ENCODE measurements at regions not wholly inside any gene's neighbourhood (a gene's known extent, or its start where the extent isn't known, plus 50 kb on each side); places are given as distances from the start of the nearest gene placed in this dataset.

- no peak overlapping the region for H3K23ac ChIP-seq (ENCODE audit: insufficient read length)
- H4K20me1 ChIP-seq (replicated peaks in 1 of 2; ENCODE audit: control insufficient read depth in 1 of 2, insufficient read depth in 2 of 2, low read length in 2 of 2), result no peaks in the 10 kb centered on the region
- H3K27me3 ChIP-seq (replicated peaks in 1 of 4; ENCODE audit: control insufficient read depth in 3 of 4, extremely low read depth in 1 of 4, insufficient read depth in 3 of 4, low read length in 3 of 4), result no peaks in the 10 kb centered on the region
- no peak overlapping the region for H4K91ac ChIP-seq (replicated peaks; ENCODE audit: insufficient read length, low read length)
- no peak overlapping the region for H2BK15ac ChIP-seq (ENCODE audit: low read length)
- no peak overlapping the region for H2BK20ac ChIP-seq (ENCODE audit: low read length)
- H3K36me3 ChIP-seq (ENCODE audit: control insufficient read depth in 2 of 4, insufficient read depth in 4 of 4, low read length in 3 of 4), result no peaks in the 10 kb centered on the region
- no peak overlapping the region for H2AFZ ChIP-seq (ENCODE audit: low read length)
- no peak overlapping the region for H2BK12ac ChIP-seq (ENCODE audit: low read depth, low read length)
- H3K56ac ChIP-seq (replicated peaks; ENCODE audit: insufficient read length, low read depth, low read length), result no peak overlapping the region
- ChIA-PET CTCF (ENCODE audit: partially characterized antibody) (interaction anchor here (1.6 kb wide), 1 partner anchor 10 kb away, joined by 3 read pairs; no protein-coding TSS in a partner anchor), POLR2A (ENCODE audit: partially characterized antibody) (interaction anchor here (1.4 kb wide), 1 partner anchor 10 kb away, joined by 4 read pairs; no protein-coding TSS in a partner anchor)
- no peaks in the 10 kb centered on the region for H3K79me1 ChIP-seq (ENCODE audit: low read depth, low read length)
- H3K23me2 ChIP-seq (ENCODE audit: low read depth, low read length), result no peaks in the 10 kb centered on the region
- no peak overlapping the region for H3K27ac ChIP-seq (ENCODE audit: low read depth, low read length)
- no peaks in the 10 kb centered on the region for H3K79me2 ChIP-seq (ENCODE audit: control insufficient read depth in 1 of 2, insufficient read depth in 2 of 2, low read length in 2 of 2)
- H3K4me2 ChIP-seq (ENCODE audit: insufficient read depth in 1 of 2, low read depth in 2 of 2, low read length in 2 of 2), result no peak overlapping the region
- no peak overlapping the region for H4K8ac ChIP-seq (ENCODE audit: extremely low read depth, insufficient read depth, low read length)
- no peak for FAIRE-seq
- H2BK120ac ChIP-seq (replicated peaks; ENCODE audit: low read depth, low read length), result no peak overlapping the region
- no peak overlapping the region for H3K18ac ChIP-seq (ENCODE audit: extremely low read depth, low read length)
- H2AK5ac ChIP-seq (ENCODE audit: low read depth, low read length), result no peak overlapping the region
- H4K5ac ChIP-seq (ENCODE audit: insufficient read length, low read depth, low read length), result no peak overlapping the region
- H3K4ac ChIP-seq (replicated peaks; ENCODE audit: insufficient read length, low read depth, low read length), result no peak overlapping the region
- whole genome bisulfite sequencing, 2 experiments (ENCODE audit: extremely low coverage in 1 of 2, insufficient coverage in 1 of 2, insufficient read length in 1 of 2, insufficient replicate concordance in 2 of 2, low coverage in 1 of 2, low lambda C conversion rate in 2 of 2, missing lambda C conversion rate in 1 of 2), result 93% methylated on average over 5 of the region's 5 CpGs; no CpG with 5 or more reads in 1 of the 2 experiments
- no peaks in the 10 kb centered on the region for H3K9me3 ChIP-seq (ENCODE audit: insufficient read depth in 2 of 2, low read depth in 1 of 2, low read length in 1 of 2)
- no peak overlapping the region for H3K4me3 ChIP-seq (ENCODE audit: extremely low read depth in 1 of 4, insufficient read depth in 2 of 4, low read depth in 3 of 4, low read length in 4 of 4)
- DNase-seq (ENCODE audit: low read depth in 1 of 2, low spot score in 2 of 2), result no peak
- H2BK5ac ChIP-seq (ENCODE audit: low read depth, low read length), result no peak overlapping the region
- no peak overlapping the region for H3K14ac ChIP-seq (ENCODE audit: insufficient read length)
- H3K4me1 ChIP-seq (replicated peaks in 1 of 4; ENCODE audit: control insufficient read depth in 3 of 4, insufficient read depth in 4 of 4, low read length in 3 of 4), result peaks cover 0 to 15% (median 4%) of the 10 kb centered on the region in 4 experiments; a peak in 3 of 7 replicates
- no peak overlapping the region for H3K9ac ChIP-seq (replicated peaks in 1 of 4; ENCODE audit: extremely low read depth in 1 of 4, low read depth in 3 of 4, low read length in 3 of 4)
- TF ChIP-seq ZNF274 (IDR thresholded peaks at IDR 0.05; ENCODE audit: borderline replicate concordance, extremely low read depth, low read length) (no peak), SP1 (IDR thresholded peaks at IDR 0.05; ENCODE audit: low read depth, low read length) (no peak), CTBP2 (IDR thresholded peaks at IDR 0.05; ENCODE audit: borderline replicate concordance, insufficient read depth, insufficient read length, low read length) (no peak), GABPA (IDR thresholded peaks at IDR 0.05; ENCODE audit: borderline replicate concordance, insufficient read depth, low read length) (no peak), SUZ12 (IDR thresholded peaks at IDR 0.05; ENCODE audit: low read length) (no peak), ATF2 (IDR thresholded peaks at IDR 0.05; ENCODE audit: low read length) (no peak), TBP (IDR thresholded peaks at IDR 0.05; ENCODE audit: low read depth, low read length) (no peak), CHD2 (IDR thresholded peaks at IDR 0.05; ENCODE audit: low read length) (no peak), RFX5 (IDR thresholded peaks at IDR 0.05; ENCODE audit: borderline replicate concordance, low read depth, low read length) (no peak), SP2 (IDR thresholded peaks at IDR 0.05; ENCODE audit: low read length) (no peak), TCF12 (IDR thresholded peaks at IDR 0.05; ENCODE audit: low read depth, low read length) (no peak), HDAC2 (IDR thresholded peaks at IDR 0.05; ENCODE audit: borderline replicate concordance in 1 of 2, low read depth in 2 of 2, low read length in 2 of 2) (no peak), EZH2 (IDR thresholded peaks at IDR 0.05; ENCODE audit: low read depth, low read length, severe bottlenecking) (no peak)
Observed at GRCh38 chr4:14743601-14744000, 258.7 kb upstream of the CPEB2 start.

Data from H1 (cell line).